ENCODE measurements at regions not wholly inside any gene's neighbourhood (a gene's known extent, or its start where the extent isn't known, plus 50 kb on each side); places are given as distances from the start of the nearest gene placed in this dataset.

DNA sequence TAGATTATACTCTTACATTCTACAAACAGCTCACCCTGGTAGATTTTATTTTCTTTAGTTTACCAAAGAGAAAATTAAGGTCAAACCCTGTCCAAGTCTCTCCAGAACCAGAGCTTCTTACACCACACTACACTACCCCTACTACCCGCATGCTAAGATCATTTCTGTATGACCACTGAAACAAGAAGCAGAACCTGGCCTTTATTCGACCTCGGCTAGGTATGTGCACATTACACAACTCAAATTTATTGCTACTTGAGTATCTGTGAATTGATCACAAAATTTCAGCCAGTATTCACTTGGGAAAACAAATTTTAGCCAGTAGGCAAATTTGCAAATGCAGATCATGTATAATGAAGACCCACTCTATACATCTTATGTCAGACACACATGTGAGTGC lies 2437.0 kb downstream of the PCDH9 start:
- TF ChIP-seq, protein P1, sequence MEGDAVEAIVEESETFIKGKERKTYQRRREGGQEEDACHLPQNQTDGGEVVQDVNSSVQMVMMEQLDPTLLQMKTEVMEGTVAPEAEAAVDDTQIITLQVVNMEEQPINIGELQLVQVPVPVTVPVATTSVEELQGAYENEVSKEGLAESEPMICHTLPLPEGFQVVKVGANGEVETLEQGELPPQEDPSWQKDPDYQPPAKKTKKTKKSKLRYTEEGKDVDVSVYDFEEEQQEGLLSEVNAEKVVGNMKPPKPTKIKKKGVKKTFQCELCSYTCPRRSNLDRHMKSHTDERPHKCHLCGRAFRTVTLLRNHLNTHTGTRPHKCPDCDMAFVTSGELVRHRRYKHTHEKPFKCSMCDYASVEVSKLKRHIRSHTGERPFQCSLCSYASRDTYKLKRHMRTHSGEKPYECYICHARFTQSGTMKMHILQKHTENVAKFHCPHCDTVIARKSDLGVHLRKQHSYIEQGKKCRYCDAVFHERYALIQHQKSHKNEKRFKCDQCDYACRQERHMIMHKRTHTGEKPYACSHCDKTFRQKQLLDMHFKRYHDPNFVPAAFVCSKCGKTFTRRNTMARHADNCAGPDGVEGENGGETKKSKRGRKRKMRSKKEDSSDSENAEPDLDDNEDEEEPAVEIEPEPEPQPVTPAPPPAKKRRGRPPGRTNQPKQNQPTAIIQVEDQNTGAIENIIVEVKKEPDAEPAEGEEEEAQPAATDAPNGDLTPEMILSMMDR (IDR thresholded peaks at IDR 0.05) = no peak
- TF ChIP-seq POLR2A (IDR thresholded peaks at IDR 0.05) = no peak
